Left ventricle myocardium inferior (tissue), 1 donor: ENCODE measurements at regions not wholly inside any gene's neighbourhood (a gene's known extent, or its start where the extent isn't known, plus 50 kb on each side); places are given as distances from the start of the nearest gene placed in this dataset.

Experiments used
- DNase-seq: peaks from one replicate; pipeline ENCODE4 v3.0.0-alpha.2; 2020
- H3K27ac ChIP-seq: fragments of 200-600 bp; replicated peaks from 2 replicates; pipeline ENCODE4 v1.8.0; 2021
- H3K27me3 ChIP-seq: fragments of 200-600 bp; 2 replicates; pipeline ENCODE4 v1.8.0; 2021; ENCODE audit warnings: low read depth
- H3K36me3 ChIP-seq: fragments of 200-600 bp; 2 replicates; pipeline ENCODE4 v1.8.0; 2021
- H3K4me1 ChIP-seq: fragments of 200-600 bp; 2 replicates; pipeline ENCODE4 v1.8.0; 2021
- H3K4me3 ChIP-seq: fragments of 200-600 bp; 2 replicates; pipeline ENCODE4 v1.8.0; 2021; ENCODE audit warnings: mild to moderate bottlenecking, moderate library complexity
- H3K9me3 ChIP-seq: fragments of 200-600 bp; replicated peaks from 2 replicates; pipeline ENCODE4 v1.8.0; 2021
- CTCF ChIP-seq: fragments of 200-600 bp; IDR thresholded peaks from 2 replicates; pipeline ENCODE4 v1.8.0; 2021; ENCODE audit warnings: antibody characterized with exemption, mild to moderate bottlenecking, borderline replicate concordance
- intact Hi-C: fragments of 100-400 bp; cut with micrococcal nuclease; formaldehyde crosslinking; loops from one replicate; pipeline ENCODE4 v1.11.0; 2022
- donor health status: DM: no; HTN: yes; CAD: no; lungs with severe emphysema.

DNA sequence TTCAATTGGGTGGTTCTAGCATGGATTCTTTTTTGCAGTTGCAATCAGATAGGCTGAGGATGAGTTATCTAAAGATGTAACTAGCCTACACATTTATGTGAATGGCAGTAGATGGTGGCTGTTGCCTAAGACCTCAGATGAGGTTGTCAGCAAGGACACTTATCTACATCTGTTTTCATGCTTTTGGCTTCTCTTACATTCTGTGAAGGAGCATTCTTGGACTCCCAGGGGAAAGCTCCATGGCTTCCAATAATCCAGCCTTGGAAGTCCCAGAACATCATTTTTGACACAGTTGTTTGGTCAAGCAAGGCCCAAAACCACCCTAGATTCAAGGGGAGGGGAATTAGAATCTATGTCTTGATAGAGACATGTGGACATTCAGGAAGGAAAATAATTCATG lies 332.2 kb upstream of the RBMS3 start:
- no peak for DNase-seq
- no peak overlapping the region for H3K27ac ChIP-seq
- peaks cover 1% of the 10 kb centered on the region for H3K9me3 ChIP-seq
- intact Hi-C loops: no loop called here
- no peaks in the 10 kb centered on the region for H3K4me1 ChIP-seq
- H3K4me3 ChIP-seq: no peak overlapping the region
- no peaks in the 10 kb centered on the region for H3K36me3 ChIP-seq
- no peaks in the 10 kb centered on the region for H3K27me3 ChIP-seq
- TF ChIP-seq CTCF: no peak

DNA sequence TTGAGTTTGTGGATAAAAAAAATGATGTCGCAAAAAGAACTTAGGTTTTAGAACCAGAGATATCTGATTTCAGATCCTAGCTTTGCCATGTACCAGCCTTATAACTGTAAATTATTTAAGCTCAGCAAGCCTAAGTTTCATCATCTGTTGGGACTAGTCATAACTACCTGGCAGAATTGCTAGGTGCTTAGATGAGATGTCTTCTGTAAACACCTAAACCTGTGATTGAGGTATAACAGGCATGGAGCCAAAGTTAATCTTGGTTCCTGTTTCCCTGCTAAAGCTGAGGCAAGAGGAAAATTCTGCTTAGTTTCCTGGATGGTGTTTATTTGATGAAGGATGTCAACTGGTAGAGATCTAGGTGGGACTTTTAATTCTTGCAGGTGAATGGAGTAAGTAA lies 331.3 kb upstream of the RBMS3 start:
- Histone ChIP-seq H3K4me1 (no peaks in the 10 kb centered on the region), H3K4me3 (no peak overlapping the region), H3K27ac (no peak overlapping the region), H3K36me3 (no peaks in the 10 kb centered on the region), H3K9me3 (peaks cover 7% of the 10 kb centered on the region), H3K27me3 (no peaks in the 10 kb centered on the region)
- no peak for DNase-seq
- TF ChIP-seq CTCF: no peak
- intact Hi-C loops: no loop called here

GRCh38 chr3:28950614-28951013 lies 330.3 kb upstream of the RBMS3 start:
- no peaks in the 10 kb centered on the region for H3K36me3 ChIP-seq
- no peak overlapping the region for H3K4me3 ChIP-seq
- H3K9me3 ChIP-seq: peaks cover 7% of the 10 kb centered on the region
- no peak overlapping the region for H3K27ac ChIP-seq
- intact Hi-C loops: no loop called here
- no peak for TF ChIP-seq CTCF
- no peaks in the 10 kb centered on the region for H3K27me3 ChIP-seq
- H3K4me1 ChIP-seq: no peaks in the 10 kb centered on the region
- DNase-seq: no peak

DNA sequence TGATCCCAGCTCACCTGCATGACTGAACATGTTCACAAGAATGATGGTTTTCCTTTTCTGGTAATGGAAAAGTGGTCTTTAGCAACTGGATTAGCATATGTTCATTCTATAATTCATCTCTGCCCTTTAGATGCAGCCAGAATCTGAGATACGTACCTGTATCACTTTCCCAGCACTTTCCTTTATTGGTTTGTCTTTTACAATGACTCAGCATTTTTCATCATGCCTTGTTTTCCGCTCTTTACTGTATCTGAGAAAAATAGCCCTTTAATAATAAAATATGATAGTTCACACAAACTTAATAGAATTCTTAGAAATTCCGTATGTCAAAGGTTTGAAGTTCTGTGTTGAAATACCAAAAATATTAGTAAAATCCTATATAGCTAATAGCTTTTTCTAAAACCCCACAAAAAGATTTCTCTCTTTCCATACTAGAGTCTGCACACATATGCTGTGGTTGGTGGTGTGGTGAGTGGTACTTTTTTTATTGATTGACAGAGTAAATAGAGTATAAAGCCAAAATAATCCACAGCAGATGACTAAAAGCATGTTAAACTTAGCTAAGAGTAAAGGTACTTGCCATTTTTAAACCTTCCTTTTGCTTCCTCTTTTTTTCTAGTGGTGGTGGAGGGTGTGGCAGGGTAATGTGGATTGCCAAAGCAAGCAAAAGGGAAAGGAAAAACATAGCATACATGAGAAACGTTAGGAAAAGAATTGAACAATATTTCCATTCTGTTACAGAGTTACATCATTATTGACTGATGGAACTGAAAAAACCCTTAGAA lies 328.9 kb upstream of the RBMS3 start:
- Histone ChIP-seq H3K9me3 (peaks cover 7% of the 10 kb centered on the region), H3K4me3 (no peak overlapping the region), H3K27ac (no peak overlapping the region), H3K4me1 (no peaks in the 10 kb centered on the region), H3K27me3 (no peaks in the 10 kb centered on the region), H3K36me3 (no peaks in the 10 kb centered on the region)
- intact Hi-C loops: no loop called here
- TF ChIP-seq CTCF: no peak
- no peak for DNase-seq

DNA sequence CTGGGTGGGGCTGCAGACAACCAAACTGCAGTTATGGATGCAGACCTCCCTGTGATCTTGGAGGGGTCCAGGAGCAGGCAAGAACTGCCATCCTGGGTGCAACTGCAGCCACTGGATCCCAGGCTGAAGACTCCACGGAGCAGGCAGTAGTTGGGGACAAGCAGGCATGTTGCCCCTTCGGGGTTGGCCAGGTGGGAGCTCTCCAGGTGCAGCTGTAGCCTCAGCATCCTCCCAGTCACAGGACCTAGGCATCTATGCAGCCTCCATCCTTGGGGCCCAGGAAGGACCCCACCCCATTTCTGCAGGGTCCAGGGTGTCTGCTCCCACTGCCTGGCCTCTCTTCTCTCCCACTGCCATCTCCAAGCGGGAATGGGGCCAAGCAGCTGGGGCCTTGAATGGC lies 322.2 kb upstream of the RBMS3 start:
- H3K4me1 ChIP-seq: no peaks in the 10 kb centered on the region
- H3K27me3 ChIP-seq: no peaks in the 10 kb centered on the region
- intact Hi-C loops: no loop called here
- no peaks in the 10 kb centered on the region for H3K36me3 ChIP-seq
- H3K4me3 ChIP-seq: no peak overlapping the region
- H3K27ac ChIP-seq: no peak overlapping the region
- peaks cover 21% of the 10 kb centered on the region for H3K9me3 ChIP-seq
- no peak for DNase-seq
- TF ChIP-seq CTCF: no peak

DNA sequence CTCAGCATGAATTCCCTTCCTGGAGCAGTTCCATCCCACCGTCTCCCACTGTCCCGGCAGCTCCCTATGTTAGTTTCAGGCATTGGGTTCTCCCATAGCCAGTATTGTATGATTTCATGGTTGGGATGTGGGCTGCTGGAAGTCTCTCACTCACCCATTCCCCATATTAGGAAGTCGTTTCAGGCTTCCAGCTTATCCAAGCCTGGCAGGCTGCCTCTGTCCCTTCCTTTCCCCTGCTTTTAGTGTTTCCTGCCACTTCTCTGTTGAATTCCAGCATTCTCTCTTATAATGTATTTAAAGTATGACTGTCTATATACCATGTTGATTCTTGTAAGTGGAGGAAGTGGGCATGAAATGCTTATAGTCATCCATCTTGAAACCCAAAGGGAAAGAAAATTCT lies 309.7 kb upstream of the RBMS3 start:
- H3K27ac ChIP-seq: no peak overlapping the region
- no peaks in the 10 kb centered on the region for H3K36me3 ChIP-seq
- peaks cover 30% of the 10 kb centered on the region for H3K9me3 ChIP-seq
- DNase-seq: no peak
- TF ChIP-seq CTCF: no peak
- H3K4me1 ChIP-seq: no peaks in the 10 kb centered on the region
- intact Hi-C loops: no loop called here
- no peak overlapping the region for H3K4me3 ChIP-seq
- H3K27me3 ChIP-seq: no peaks in the 10 kb centered on the region
